GM19467 (cell line): ENCODE measurements at regions not wholly inside any gene's neighbourhood (a gene's known extent, or its start where the extent isn't known, plus 50 kb on each side); places are given as distances from the start of the nearest gene placed in this dataset.
"Not testable (repeated sequence)": the region's sequence is repeated elsewhere in the genome, so short reads cannot be mapped to it uniquely, and the experiment has no call there.

ENCODE experiments used
- ATAC-seq: cut with Tn5 transposase; IDR thresholded peaks from one replicate; pipeline ENCODE4 v1.9.1; 2021; ENCODE audit warnings: mild to moderate bottlenecking, moderate library complexity; ENCODE audit not compliant: unreplicated experiment

- ATAC-seq, result no peak
These were observed 117.7 kb upstream of the CDYL start for GRCh38 chr6:4658486-4658885.

GRCh38 chr6:4656106-4656505, 120.1 kb upstream of the CDYL start:
- ATAC-seq, result no peak

- ATAC-seq, result no peak
These were observed 120.8 kb upstream of the CDYL start for GRCh38 chr6:4655196-4656025.

- no peak for ATAC-seq
These were observed 123.1 kb upstream of the CDYL start for GRCh38 chr6:4653141-4653540.

- ATAC-seq, result no peak
These were observed 124.3 kb upstream of the CDYL start for GRCh38 chr6:4651831-4652467.

- ATAC-seq, result no peak
These were observed 126.5 kb upstream of the CDYL start for GRCh38 chr6:4649728-4650127.

GRCh38 chr6:4647414-4648365, 128.5 kb upstream of the CDYL start:
- no peak for ATAC-seq

- no peak for ATAC-seq
These were observed 130.4 kb upstream of the CDYL start for GRCh38 chr6:4645713-4646360.

- no peak for ATAC-seq
These were observed 131.2 kb upstream of the CDYL start for GRCh38 chr6:4644996-4645395.

- no peak for ATAC-seq
These were observed 134.7 kb upstream of the CDYL start for GRCh38 chr6:4641461-4641860.

- no peak for ATAC-seq
These were observed 136.1 kb upstream of the CDYL start for GRCh38 chr6:4640139-4640538.

- ATAC-seq, result no peak
These were observed 137.6 kb upstream of the CDYL start for GRCh38 chr6:4638641-4639040.

- ATAC-seq, result peak; percentile 67
These were observed 138.3 kb upstream of the CDYL start for GRCh38 chr6:4637691-4638433.

- ATAC-seq, result no peak
These were observed 139.4 kb upstream of the CDYL start for GRCh38 chr6:4636881-4637224.

GRCh38 chr6:4636191-4636880, 139.9 kb upstream of the CDYL start:
- ATAC-seq, result no peak

- ATAC-seq, result no peak
These were observed 140.5 kb upstream of the CDYL start for GRCh38 chr6:4635666-4636065.

GRCh38 chr6:4632421-4632820, 143.8 kb upstream of the CDYL start:
- no peak for ATAC-seq

GRCh38 chr6:4629789-4630188, 146.4 kb upstream of the CDYL start:
- not testable (repeated sequence) for ATAC-seq

GRCh38 chr6:4625557-4625956, 150.6 kb upstream of the CDYL start:
- no peak for ATAC-seq

GRCh38 chr6:4624726-4625125, 151.5 kb upstream of the CDYL start:
- no peak for ATAC-seq
